GM23338 (cell line): ENCODE measurements at regions not wholly inside any gene's neighbourhood (a gene's known extent, or its start where the extent isn't known, plus 50 kb on each side); places are given as distances from the start of the nearest gene placed in this dataset.

Experiments
- CREB1 ChIP-seq: fragments of 250-450 bp; sonication (Bioruptor Pico); IDR thresholded peaks from 2 replicates; pipeline ENCODE4 v1.5.0; 2020; ENCODE audit warnings: low read depth, mild to moderate bottlenecking, moderate library complexity
- CTCF ChIP-seq, 2 experiments: fragments of 200-600 bp in 1 of 2; sonication (generic) in 1 of 2; conservative IDR thresholded peaks; 2 replicates each; pipeline versions ENCODE4 v1.5.1 to v1.6.1; 2016 to 2017; ENCODE audit warnings: antibody characterized with exemption in 2 of 2, low read depth in 2 of 2, mild to moderate bottlenecking in 2 of 2, moderate library complexity in 1 of 2
- EZH2 ChIP-seq: fragments of 200-600 bp; sonication (generic); IDR thresholded peaks from one replicate; pipeline ENCODE4 v1.8.0; 2017; ENCODE audit warnings: antibody characterized with exemption, mild to moderate bottlenecking, low read depth; ENCODE audit not compliant: unreplicated experiment
- EZH2phosphoT487 ChIP-seq: fragments of 200-600 bp; sonication (generic); IDR thresholded peaks from one replicate; pipeline ENCODE4 v1.8.1; 2018; ENCODE audit warnings: antibody characterized with exemption; ENCODE audit not compliant: unreplicated experiment
- JUNB ChIP-seq: IDR thresholded peaks from one replicate; pipeline ENCODE4 v1.6.1; 2016; ENCODE audit warnings: antibody characterized with exemption; ENCODE audit not compliant: unreplicated experiment
- POLR2AphosphoS5 ChIP-seq: IDR thresholded peaks from 2 replicates; pipeline ENCODE4 v1.6.1; 2016; ENCODE audit warnings: antibody characterized with exemption, low read depth
- REST ChIP-seq: IDR thresholded peaks from one replicate; pipeline ENCODE4 v1.6.1; 2018; ENCODE audit warnings: antibody characterized with exemption; ENCODE audit not compliant: unreplicated experiment
- ZNF114 ChIP-seq: fragments of 250-450 bp; sonication (Bioruptor Pico); IDR thresholded peaks from 2 replicates; pipeline ENCODE4 v1.5.0; 2020; ENCODE audit warnings: mild to moderate bottlenecking, moderate library complexity

GRCh38 chr2:417662-418061 is 129.8 kb upstream of the ALKAL2 start:
- TF ChIP-seq CTCF (conservative IDR thresholded peaks at IDR 0.05; ENCODE audit: low read depth in 2 of 2) (no peak), JUNB (no peak), REST (no peak), EZH2 (no peak), EZH2phosphoT487 (no peak), POLR2AphosphoS5 (no peak), CREB1 (no peak), ZNF114 (CRISPR knock-in tag) (no peak)
